ENCODE measurements at regions not wholly inside any gene's neighbourhood (a gene's known extent, or its start where the extent isn't known, plus 50 kb on each side); places are given as distances from the start of the nearest gene placed in this dataset.

DNA sequence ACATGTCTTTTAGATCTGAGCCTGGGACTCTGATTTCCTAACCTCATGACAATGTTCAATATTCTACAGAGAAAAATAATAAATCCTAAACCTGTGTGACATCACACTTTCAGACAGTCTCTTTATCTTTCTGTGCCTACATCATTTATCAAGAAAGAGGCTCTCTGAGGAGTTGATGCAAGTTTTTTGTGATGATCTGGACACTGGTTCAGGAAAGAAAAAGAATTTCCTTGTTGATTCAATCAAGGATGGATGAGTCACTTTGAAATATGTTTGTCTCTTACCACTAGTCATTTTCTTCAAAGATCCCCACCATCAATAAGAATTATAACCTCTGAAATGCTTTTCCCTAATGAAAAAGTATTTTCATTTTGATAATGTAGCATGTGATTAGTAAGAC, 404.6 kb downstream of the WDR72 start:
- DNase-seq (ENCODE audit: low read depth) = no peak
- TF ChIP-seq, protein P1, sequence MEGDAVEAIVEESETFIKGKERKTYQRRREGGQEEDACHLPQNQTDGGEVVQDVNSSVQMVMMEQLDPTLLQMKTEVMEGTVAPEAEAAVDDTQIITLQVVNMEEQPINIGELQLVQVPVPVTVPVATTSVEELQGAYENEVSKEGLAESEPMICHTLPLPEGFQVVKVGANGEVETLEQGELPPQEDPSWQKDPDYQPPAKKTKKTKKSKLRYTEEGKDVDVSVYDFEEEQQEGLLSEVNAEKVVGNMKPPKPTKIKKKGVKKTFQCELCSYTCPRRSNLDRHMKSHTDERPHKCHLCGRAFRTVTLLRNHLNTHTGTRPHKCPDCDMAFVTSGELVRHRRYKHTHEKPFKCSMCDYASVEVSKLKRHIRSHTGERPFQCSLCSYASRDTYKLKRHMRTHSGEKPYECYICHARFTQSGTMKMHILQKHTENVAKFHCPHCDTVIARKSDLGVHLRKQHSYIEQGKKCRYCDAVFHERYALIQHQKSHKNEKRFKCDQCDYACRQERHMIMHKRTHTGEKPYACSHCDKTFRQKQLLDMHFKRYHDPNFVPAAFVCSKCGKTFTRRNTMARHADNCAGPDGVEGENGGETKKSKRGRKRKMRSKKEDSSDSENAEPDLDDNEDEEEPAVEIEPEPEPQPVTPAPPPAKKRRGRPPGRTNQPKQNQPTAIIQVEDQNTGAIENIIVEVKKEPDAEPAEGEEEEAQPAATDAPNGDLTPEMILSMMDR (IDR thresholded peaks at IDR 0.05; ENCODE audit: control insufficient read depth, insufficient read depth, low read depth, low read length, missing control alignments) = no peak
- no peak overlapping the region for H3K4me3 ChIP-seq (ENCODE audit: control insufficient read depth, low read depth, low read length)

DNA sequence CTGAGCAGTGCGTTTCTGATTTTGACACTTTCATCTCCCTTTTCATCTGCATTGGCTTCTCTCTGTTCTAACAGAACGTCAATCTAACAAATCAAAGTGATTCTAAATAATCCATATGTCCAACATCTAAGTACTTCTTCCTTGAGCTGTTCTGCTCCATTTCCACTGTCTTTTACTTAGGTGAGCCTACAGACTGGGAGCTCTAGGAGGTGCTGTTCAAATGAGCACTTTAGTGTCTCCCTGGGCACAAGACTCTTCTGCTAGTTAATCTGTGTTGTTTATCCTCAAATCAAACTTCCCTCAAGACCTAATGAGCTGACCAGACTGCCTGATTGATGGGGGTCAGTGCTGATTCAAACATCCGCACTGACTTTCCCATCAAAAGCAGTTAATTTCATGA, 408.1 kb downstream of the WDR72 start:
- TF ChIP-seq, protein P1 (IDR thresholded peaks at IDR 0.05; ENCODE audit: control insufficient read depth, insufficient read depth, low read depth, low read length, missing control alignments) = no peak
- no peak for DNase-seq (ENCODE audit: low read depth)
- no peak overlapping the region for H3K4me3 ChIP-seq (ENCODE audit: control insufficient read depth, low read depth, low read length)

DNA sequence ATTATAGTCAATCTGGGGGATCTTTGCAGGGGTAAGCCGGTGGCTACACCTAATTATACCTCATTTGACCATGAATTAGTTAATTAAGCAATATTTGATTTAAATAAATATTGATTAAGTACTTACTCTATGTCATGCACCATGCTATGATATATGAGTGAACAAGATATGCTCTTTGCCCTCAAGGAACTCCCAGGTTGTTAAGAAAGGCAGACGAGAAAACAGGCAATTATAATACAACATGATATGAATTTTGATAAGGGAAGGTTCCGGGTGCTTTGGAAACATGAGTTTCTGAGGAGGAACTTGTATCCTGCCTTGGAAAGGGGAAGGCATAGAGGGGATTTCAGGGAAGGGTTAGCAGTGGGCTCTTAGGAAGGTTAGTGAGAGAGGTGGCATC, 412.9 kb downstream of the WDR72 start:
- DNase-seq (ENCODE audit: low read depth) = no peak
- TF ChIP-seq, protein P1 (IDR thresholded peaks at IDR 0.05; ENCODE audit: control insufficient read depth, insufficient read depth, low read depth, low read length, missing control alignments) = no peak
- no peak overlapping the region for H3K4me3 ChIP-seq (ENCODE audit: control insufficient read depth, low read depth, low read length)

DNA sequence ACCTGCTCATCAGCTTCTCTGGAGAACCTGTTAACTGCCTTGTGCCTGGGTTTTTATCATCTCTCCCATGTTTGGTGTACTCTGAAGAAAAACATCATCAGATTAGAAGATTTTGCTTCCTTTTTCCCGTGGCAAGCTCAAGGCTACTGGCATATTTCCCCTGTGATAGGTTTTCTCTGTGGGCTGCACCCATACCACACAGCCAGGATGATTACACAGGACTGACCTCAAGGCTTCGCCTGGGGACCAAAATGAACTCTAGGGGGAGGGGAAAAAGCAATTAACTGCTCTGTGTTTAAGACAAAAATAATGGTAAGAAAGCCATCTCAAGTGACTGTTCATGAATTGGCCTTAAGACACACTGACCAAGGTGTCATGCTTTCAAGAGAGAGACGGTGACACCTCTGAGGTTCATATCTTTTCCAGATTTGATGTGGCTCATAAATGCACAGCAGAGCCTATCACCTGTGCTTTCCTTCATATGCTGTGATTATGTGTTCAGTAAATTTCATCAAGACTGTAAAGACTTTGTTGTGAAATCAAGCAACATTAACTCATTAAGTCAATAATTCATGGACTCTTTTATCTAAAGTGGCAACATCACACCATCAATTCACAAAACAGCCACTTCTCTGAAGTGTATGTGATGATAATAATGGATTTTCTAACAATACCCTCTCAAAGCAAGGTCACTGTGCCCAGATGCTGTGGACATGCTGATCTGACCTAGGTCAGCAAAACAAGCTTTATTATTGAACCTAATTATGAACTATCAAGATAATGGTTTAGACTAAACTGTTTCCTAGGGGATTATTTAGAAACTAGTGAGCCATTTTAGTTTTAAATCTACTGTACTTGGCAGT, 427.9 kb downstream of the WDR72 start:
- H3K4me3 ChIP-seq (ENCODE audit: control insufficient read depth, low read depth, low read length) = no peak overlapping the region
- no peak for DNase-seq (ENCODE audit: low read depth)
- TF ChIP-seq, protein P1 (IDR thresholded peaks at IDR 0.05; ENCODE audit: control insufficient read depth, insufficient read depth, low read depth, low read length, missing control alignments) = no peak

DNA sequence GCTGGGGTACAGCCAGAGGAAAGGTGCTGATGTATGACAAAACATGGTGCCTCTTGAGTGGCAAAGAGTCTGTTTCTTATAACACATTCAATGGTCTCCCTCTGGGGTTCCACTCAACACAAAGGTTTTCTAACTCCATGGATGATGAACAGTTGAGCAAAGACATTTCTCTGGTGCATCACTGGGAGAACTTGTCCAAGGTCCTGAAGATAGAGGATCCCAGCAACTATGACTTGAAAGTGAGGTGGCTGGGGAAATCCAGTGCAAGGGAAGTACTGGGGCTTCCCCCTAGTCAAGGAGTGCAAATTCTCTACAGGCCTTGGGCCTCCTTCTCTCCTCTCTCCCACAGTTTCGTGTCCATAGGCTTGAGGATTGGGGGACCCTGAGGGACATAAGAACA, 431.1 kb downstream of the WDR72 start:
- no peak overlapping the region for H3K4me3 ChIP-seq (ENCODE audit: control insufficient read depth, low read depth, low read length)
- TF ChIP-seq, protein P1 (IDR thresholded peaks at IDR 0.05; ENCODE audit: control insufficient read depth, insufficient read depth, low read depth, low read length, missing control alignments) = no peak
- no peak for DNase-seq (ENCODE audit: low read depth)

DNA sequence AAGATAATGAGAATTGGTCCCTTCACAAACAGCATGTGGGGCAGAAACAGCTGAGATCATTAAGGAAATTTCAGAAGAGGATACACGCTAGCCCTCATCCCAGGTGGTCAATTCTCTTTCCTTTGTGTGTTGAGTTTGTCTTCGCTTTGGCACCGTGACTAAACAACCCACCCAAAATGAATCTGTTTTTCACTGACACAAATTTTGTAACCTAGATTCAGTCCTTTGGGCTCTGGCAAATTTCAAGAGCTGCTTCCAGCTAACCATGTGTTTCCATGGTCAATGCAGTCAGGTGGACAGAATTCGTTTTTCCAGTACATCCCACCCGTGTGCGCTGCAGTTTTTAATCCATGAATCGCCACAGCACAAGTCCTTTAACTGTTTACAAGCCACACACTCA, 435.4 kb downstream of the WDR72 start:
- TF ChIP-seq, protein P1 (IDR thresholded peaks at IDR 0.05; ENCODE audit: control insufficient read depth, insufficient read depth, low read depth, low read length, missing control alignments) = no peak
- no peak overlapping the region for H3K4me3 ChIP-seq (ENCODE audit: control insufficient read depth, low read depth, low read length)
- no peak for DNase-seq (ENCODE audit: low read depth)
